Mesendoderm (in vitro differentiated cells): ENCODE measurements at regions not wholly inside any gene's neighbourhood (a gene's known extent, or its start where the extent isn't known, plus 50 kb on each side); places are given as distances from the start of the nearest gene placed in this dataset.

Experiments
- DNase-seq: peaks from one replicate; pipeline ENCODE4 v3.0.0; 2013
- H2AK5ac ChIP-seq: 2 replicates; pipeline ENCODE4 v1.6.1; 2013; ENCODE audit warnings: low read length, inconsistent platforms
- H2BK120ac ChIP-seq: 2 replicates; pipeline ENCODE4 v1.6.1; 2013; ENCODE audit warnings: low read depth, mild to moderate bottlenecking, low read length, moderate library complexity, mixed read lengths
- H2BK15ac ChIP-seq: replicated peaks from 2 replicates; pipeline ENCODE4 v1.6.1; 2013; ENCODE audit warnings: low read depth, mild to moderate bottlenecking, moderate library complexity
- H2BK5ac ChIP-seq: 2 replicates; pipeline ENCODE4 v1.6.1; 2013; ENCODE audit warnings: low read length, inconsistent platforms
- H3K18ac ChIP-seq: 2 replicates; pipeline ENCODE4 v1.6.1; 2013; ENCODE audit warnings: mild to moderate bottlenecking, low read length, mixed read lengths
- H3K23ac ChIP-seq: one replicate; pipeline ENCODE4 v1.6.1; 2013; ENCODE audit warnings: low read length
- H3K27ac ChIP-seq: 2 replicates; pipeline ENCODE4 v1.5.1; 2013; ENCODE audit warnings: low read depth, mild to moderate bottlenecking, inconsistent platforms, low read length, moderate library complexity
- H3K27me3 ChIP-seq: 2 replicates; pipeline ENCODE4 v1.6.1; 2013; ENCODE audit warnings: low read length, control low read depth, mild to moderate bottlenecking, inconsistent platforms; ENCODE audit not compliant: insufficient read depth, poor library complexity
- H3K36me3 ChIP-seq: 2 replicates; pipeline ENCODE4 v1.6.1; 2013; ENCODE audit warnings: low read length, inconsistent platforms; ENCODE audit not compliant: control insufficient read depth, insufficient read depth
- H3K4ac ChIP-seq: one replicate; pipeline ENCODE4 v1.6.1; 2013; ENCODE audit warnings: low read depth, mild to moderate bottlenecking, low read length, moderate library complexity
- H3K4me1 ChIP-seq: 2 replicates; pipeline ENCODE4 v1.6.1; 2013; ENCODE audit warnings: low read depth, low read length, inconsistent platforms; ENCODE audit not compliant: control insufficient read depth
- H3K4me2 ChIP-seq: 2 replicates; pipeline ENCODE4 v1.6.1; 2013; ENCODE audit warnings: low read length
- H3K4me3 ChIP-seq: 2 replicates; pipeline ENCODE4 v1.5.1; 2013; ENCODE audit warnings: mild to moderate bottlenecking, low read length
- H3K56ac ChIP-seq: one replicate; pipeline ENCODE4 v1.6.1; 2013; ENCODE audit warnings: low read length
- H3K79me1 ChIP-seq: 2 replicates; pipeline ENCODE4 v1.6.1; 2013; ENCODE audit warnings: low read length, inconsistent platforms
- H3K79me2 ChIP-seq: 2 replicates; pipeline ENCODE4 v1.6.1; 2013; ENCODE audit warnings: mild to moderate bottlenecking, low read length; ENCODE audit not compliant: control insufficient read depth, insufficient read depth
- H3K9ac ChIP-seq: 2 replicates; pipeline ENCODE4 v1.6.1; 2013; ENCODE audit warnings: low read length, inconsistent platforms
- H4K5ac ChIP-seq: one replicate; pipeline ENCODE4 v1.6.1; 2013; ENCODE audit warnings: low read length
- H4K8ac ChIP-seq: one replicate; pipeline ENCODE4 v1.6.1; 2013; ENCODE audit warnings: low read depth, mild to moderate bottlenecking, control low read depth, low read length, moderate library complexity
- WGBS: extraction: QIAGEN DNeasy Blood & Tissue Kit; methylation state at CpG from one replicate; pipeline ENCODE4 v1.1.7; 2013; ENCODE audit warnings: low lambda C conversion rate, missing lambda C conversion rate; ENCODE audit not compliant: insufficient coverage; ENCODE audit errors: extremely low coverage; 5-methylcytosine and 5-hydroxymethylcytosine counted together

- H2BK120ac ChIP-seq = no peak overlapping the region
Observed at GRCh38 chr11:23023319-23023718, 163.0 kb upstream of the CCDC179 start.

GRCh38 chr11:23041001-23041503 is 180.8 kb upstream of the CCDC179 start:
- no peak overlapping the region for H2AK5ac ChIP-seq
- no peak for DNase-seq
- no peak overlapping the region for H3K23ac ChIP-seq
- H3K79me1 ChIP-seq = no peaks in the 10 kb centered on the region
- no peak overlapping the region for H3K18ac ChIP-seq
- no peak overlapping the region for H3K27ac ChIP-seq
- H3K4me1 ChIP-seq = no peaks in the 10 kb centered on the region
- H3K79me2 ChIP-seq = no peaks in the 10 kb centered on the region
- no CpG with 5 or more reads among the region's 3 CpGs for WGBS
- H3K56ac ChIP-seq = no peak overlapping the region
- no peak overlapping the region for H3K4me2 ChIP-seq
- H4K8ac ChIP-seq = no peak overlapping the region
- no peak overlapping the region for H2BK120ac ChIP-seq
- H3K4ac ChIP-seq = no peak overlapping the region
- H3K9ac ChIP-seq = no peak overlapping the region
- H2BK5ac ChIP-seq = no peak overlapping the region
- H3K36me3 ChIP-seq = no peaks in the 10 kb centered on the region
- no peak overlapping the region for H3K4me3 ChIP-seq
- no peaks in the 10 kb centered on the region for H3K27me3 ChIP-seq
- no peak overlapping the region for H2BK15ac ChIP-seq
- H4K5ac ChIP-seq = no peak overlapping the region

More at GRCh38 chr11:23023319-23023718, 163.0 kb upstream of the CCDC179 start:
- H3K9ac ChIP-seq = no peak overlapping the region
- H3K4me3 ChIP-seq = no peak overlapping the region
- DNase-seq = no peak
- no peak overlapping the region for H3K56ac ChIP-seq
- H3K18ac ChIP-seq = no peak overlapping the region
- H3K36me3 ChIP-seq = no peaks in the 10 kb centered on the region
- no peak overlapping the region for H3K27ac ChIP-seq
- no peak overlapping the region for H3K4ac ChIP-seq
- H3K27me3 ChIP-seq = no peaks in the 10 kb centered on the region
- H2BK15ac ChIP-seq = no peak overlapping the region
- no peak overlapping the region for H2AK5ac ChIP-seq
- H3K4me2 ChIP-seq = no peak overlapping the region
- no peaks in the 10 kb centered on the region for H3K79me1 ChIP-seq
- H3K4me1 ChIP-seq = no peaks in the 10 kb centered on the region
- H4K8ac ChIP-seq = no peak overlapping the region
- no peaks in the 10 kb centered on the region for H3K79me2 ChIP-seq
- no peak overlapping the region for H2BK5ac ChIP-seq
- WGBS = no CpG with 5 or more reads among the region's 2 CpGs
- H4K5ac ChIP-seq = no peak overlapping the region
- H3K23ac ChIP-seq = no peak overlapping the region

DNA sequence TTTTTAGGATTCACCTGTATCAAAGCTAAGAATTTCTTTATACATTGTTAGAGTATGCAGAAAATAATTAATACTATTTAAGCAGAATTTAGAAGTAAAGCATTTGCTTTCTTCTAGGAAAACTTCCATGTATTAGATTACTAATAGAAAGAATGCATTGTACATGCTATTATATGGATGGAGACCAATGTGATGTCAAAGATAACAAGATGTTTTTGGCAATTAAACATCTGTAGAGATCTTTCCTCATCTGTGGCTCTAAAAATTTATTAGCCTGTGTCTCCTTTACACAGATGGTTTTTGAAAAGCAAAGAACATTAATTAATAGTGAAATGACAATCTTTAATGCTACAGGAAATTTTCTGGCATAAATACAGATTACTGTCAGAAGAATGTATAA is 198.4 kb upstream of the CCDC179 start:
- Histone ChIP-seq H3K27ac (no peak overlapping the region), H3K79me2 (no peaks in the 10 kb centered on the region), H4K8ac (no peak overlapping the region), H3K4me1 (no peaks in the 10 kb centered on the region), H2BK120ac (no peak overlapping the region), H3K56ac (no peak overlapping the region), H2BK5ac (no peak overlapping the region), H3K79me1 (no peaks in the 10 kb centered on the region), H4K5ac (no peak overlapping the region), H3K27me3 (no peaks in the 10 kb centered on the region), H3K23ac (no peak overlapping the region), H3K18ac (no peak overlapping the region), H3K36me3 (no peaks in the 10 kb centered on the region), H2AK5ac (no peak overlapping the region), H3K4ac (no peak overlapping the region), H3K4me3 (no peak overlapping the region), H2BK15ac (no peak overlapping the region), H3K4me2 (no peak overlapping the region), H3K9ac (no peak overlapping the region)
- DNase-seq = no peak

DNA sequence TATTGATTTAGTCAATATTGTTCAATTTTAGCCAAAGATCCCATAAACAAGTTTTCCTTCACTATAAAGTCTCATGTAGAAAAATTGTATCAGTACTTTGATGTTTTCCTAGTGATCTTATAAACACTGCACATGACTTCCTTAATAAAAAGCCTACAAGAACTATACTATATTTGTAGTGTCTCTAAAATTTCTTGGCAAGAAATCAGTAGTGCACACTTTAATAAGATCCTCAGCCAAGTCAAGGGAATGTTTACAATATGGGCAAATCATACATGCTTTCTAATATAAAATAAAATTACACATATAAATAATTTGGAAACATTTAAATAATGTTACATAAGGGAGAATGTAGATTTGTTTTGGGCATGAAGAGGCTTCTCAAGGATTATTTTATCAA is 203.0 kb upstream of the CCDC179 start:
- H2BK120ac ChIP-seq = no peak overlapping the region
- H3K4me1 ChIP-seq = no peaks in the 10 kb centered on the region
- no peak overlapping the region for H3K4ac ChIP-seq

GRCh38 chr11:23078289-23078971 is 218.2 kb upstream of the CCDC179 start:
- WGBS = no CpG with 5 or more reads among the region's 5 CpGs
- no peak overlapping the region for H2BK15ac ChIP-seq
- no peak overlapping the region for H4K5ac ChIP-seq
- H4K8ac ChIP-seq = no peak overlapping the region
- H3K27ac ChIP-seq = no peak overlapping the region
- no peak overlapping the region for H2AK5ac ChIP-seq
- no peaks in the 10 kb centered on the region for H3K27me3 ChIP-seq
- no peak overlapping the region for H3K4me2 ChIP-seq
- no peak overlapping the region for H3K4ac ChIP-seq
- no peak overlapping the region for H3K23ac ChIP-seq
- DNase-seq = no peak
- no peak overlapping the region for H3K18ac ChIP-seq
- H3K4me1 ChIP-seq = no peaks in the 10 kb centered on the region
- H3K36me3 ChIP-seq = no peaks in the 10 kb centered on the region
- no peak overlapping the region for H3K4me3 ChIP-seq
- H2BK120ac ChIP-seq = no peak overlapping the region
- no peak overlapping the region for H3K56ac ChIP-seq
- no peaks in the 10 kb centered on the region for H3K79me1 ChIP-seq
- no peaks in the 10 kb centered on the region for H3K79me2 ChIP-seq
- no peak overlapping the region for H2BK5ac ChIP-seq
- H3K9ac ChIP-seq = no peak overlapping the region

More for the DNA sequence above, 203.0 kb upstream of the CCDC179 start:
- Histone ChIP-seq H3K9ac (no peak overlapping the region), H2AK5ac (no peak overlapping the region), H3K79me2 (no peaks in the 10 kb centered on the region), H3K56ac (no peak overlapping the region), H3K36me3 (no peaks in the 10 kb centered on the region), H2BK5ac (no peak overlapping the region), H3K27me3 (no peaks in the 10 kb centered on the region), H3K4me2 (no peak overlapping the region), H3K18ac (no peak overlapping the region), H3K27ac (no peak overlapping the region), H4K8ac (no peak overlapping the region), H3K79me1 (no peaks in the 10 kb centered on the region), H4K5ac (no peak overlapping the region), H2BK15ac (no peak overlapping the region), H3K23ac (no peak overlapping the region), H3K4me3 (no peak overlapping the region)
- no peak for DNase-seq

- no peak overlapping the region for H3K27ac ChIP-seq
- H3K23ac ChIP-seq = no peak overlapping the region
- H2BK5ac ChIP-seq = no peak overlapping the region
- no peaks in the 10 kb centered on the region for H3K36me3 ChIP-seq
- WGBS = no CpG with 5 or more reads among the region's 3 CpGs
- H4K8ac ChIP-seq = no peak overlapping the region
- H2BK15ac ChIP-seq = no peak overlapping the region
- H3K4me1 ChIP-seq = no peaks in the 10 kb centered on the region
- H3K4me2 ChIP-seq = no peak overlapping the region
- H3K79me1 ChIP-seq = no peaks in the 10 kb centered on the region
- no peak overlapping the region for H3K4ac ChIP-seq
- peak; percentile 27 for DNase-seq
- H2BK120ac ChIP-seq = no peak overlapping the region
- H3K27me3 ChIP-seq = no peaks in the 10 kb centered on the region
- H3K4me3 ChIP-seq = no peak overlapping the region
- no peaks in the 10 kb centered on the region for H3K79me2 ChIP-seq
- H3K56ac ChIP-seq = no peak overlapping the region
- H4K5ac ChIP-seq = no peak overlapping the region
- no peak overlapping the region for H3K9ac ChIP-seq
- H3K18ac ChIP-seq = no peak overlapping the region
- H2AK5ac ChIP-seq = no peak overlapping the region
Observed at GRCh38 chr11:23079382-23079813, 219.1 kb upstream of the CCDC179 start.
